Lung (tissue), 11 donors: ENCODE measurements at regions not wholly inside any gene's neighbourhood (a gene's known extent, or its start where the extent isn't known, plus 50 kb on each side); places are given as distances from the start of the nearest gene placed in this dataset.

Source experiments
- ATAC-seq: fragments of 200-7000 bp; cut with Tn5 transposase; one replicate; pipeline ENCODE4 v1.9.1; 2020; ENCODE audit warnings: moderate number of reproducible peaks; ENCODE audit not compliant: insufficient read depth, low FRiP score
- DNase-seq, 3 donors: peaks; one replicate each; pipeline ENCODE4 v3.0.0-alpha.2; 2013 to 2017
- H3K27ac ChIP-seq, 2 donors: one replicate each; pipeline ENCODE4 v1.5.1; 2013; ENCODE audit warnings: mild to moderate bottlenecking in 2 of 2, moderate library complexity in 2 of 2, control low read depth in 1 of 2, inconsistent platforms in 1 of 2, low read depth in 1 of 2, low read length in 1 of 2
- H3K27me3 ChIP-seq, 3 donors: one replicate each; pipeline ENCODE4 v1.5.1; 2013; ENCODE audit warnings: low read length in 2 of 3; ENCODE audit not compliant: control insufficient read depth in 3 of 3, insufficient read depth in 3 of 3
- H3K36me3 ChIP-seq, 4 donors: one replicate each; pipeline ENCODE4 v1.5.1; 2013; ENCODE audit warnings: low read length in 4 of 4, mild to moderate bottlenecking in 1 of 4, moderate library complexity in 1 of 4; ENCODE audit not compliant: control insufficient read depth in 4 of 4, insufficient read depth in 4 of 4
- H3K4me1 ChIP-seq, 5 donors: one replicate each; pipeline ENCODE4 v1.5.1; 2013; ENCODE audit warnings: low read length in 5 of 5, mild to moderate bottlenecking in 2 of 5, moderate library complexity in 1 of 5; ENCODE audit not compliant: control insufficient read depth in 5 of 5, insufficient read depth in 5 of 5
- H3K4me3 ChIP-seq: one replicate; pipeline ENCODE4 v1.5.1; 2013; ENCODE audit warnings: mild to moderate bottlenecking, control low read depth, moderate library complexity
- H3K9ac ChIP-seq, 2 donors: one replicate each; pipeline ENCODE4 v1.5.1; 2013; ENCODE audit warnings: low read length in 2 of 2, control low read depth in 1 of 2; ENCODE audit not compliant: insufficient read depth in 1 of 2
- H3K9me3 ChIP-seq, 4 donors: one replicate each; pipeline ENCODE4 v1.5.1; 2013; ENCODE audit warnings: low read length in 3 of 4, mild to moderate bottlenecking in 1 of 4, moderate library complexity in 1 of 4; ENCODE audit not compliant: control insufficient read depth in 4 of 4, insufficient read depth in 3 of 4
- WGBS, 2 donors: extraction: QIAGEN DNeasy Blood & Tissue Kit; methylation state at CpG; one replicate each; pipeline ENCODE4 v1.1.7; 2013; 5-methylcytosine and 5-hydroxymethylcytosine counted together
- TF ChIP-seq, protein P1 (sequence below): IDR thresholded peaks from 2 replicates; pipeline ENCODE4 v1.5.1; 2012; ENCODE audit warnings: mild to moderate bottlenecking; ENCODE audit errors: control extremely low read depth, extremely low read depth
- donor health status: control.
- donor health status: control.
- donor health status: Bipolar disorder and iron deficiency.
- donor health status: healthy.
- donor health status: DM: yes; HTN: yes; CAD: no.

DNA sequence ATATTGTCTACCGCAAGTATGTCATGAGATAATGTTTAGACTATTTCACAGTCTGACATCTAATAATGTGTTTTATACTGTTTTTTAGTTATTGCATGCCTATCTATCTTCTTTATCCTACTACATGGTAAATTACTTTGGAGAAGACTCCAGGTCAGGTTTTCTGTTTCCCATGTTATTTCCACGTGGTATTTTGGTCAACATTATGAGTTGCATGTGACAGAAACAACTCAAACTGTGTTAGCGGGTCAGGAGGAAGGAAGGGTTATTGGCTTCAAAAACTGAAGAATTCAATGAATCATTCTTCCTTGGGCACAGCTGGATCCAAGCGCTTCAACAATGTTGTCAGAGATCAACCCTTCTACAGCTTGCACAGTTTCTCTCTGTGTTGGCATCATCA is 252.1 kb upstream of the CCNG1 start:
- Histone ChIP-seq H3K9ac (no peak overlapping the region), H3K27ac (no peak overlapping the region), H3K4me3 (no peak overlapping the region), H3K4me1 (peaks cover 0 to 14% (median 0%) of the 10 kb centered on the region in 5 donors), H3K36me3 (no peaks in the 10 kb centered on the region), H3K27me3 (no peaks in the 10 kb centered on the region), H3K9me3 (peaks cover 0 to 3% (median 0%) of the 10 kb centered on the region in 4 donors)
- 85 to 91% methylated on average over 4 of the region's 4 CpGs for WGBS, 2 donors
- ATAC-seq (no peak), DNase-seq (no peak)
- TF ChIP-seq, protein P1, sequence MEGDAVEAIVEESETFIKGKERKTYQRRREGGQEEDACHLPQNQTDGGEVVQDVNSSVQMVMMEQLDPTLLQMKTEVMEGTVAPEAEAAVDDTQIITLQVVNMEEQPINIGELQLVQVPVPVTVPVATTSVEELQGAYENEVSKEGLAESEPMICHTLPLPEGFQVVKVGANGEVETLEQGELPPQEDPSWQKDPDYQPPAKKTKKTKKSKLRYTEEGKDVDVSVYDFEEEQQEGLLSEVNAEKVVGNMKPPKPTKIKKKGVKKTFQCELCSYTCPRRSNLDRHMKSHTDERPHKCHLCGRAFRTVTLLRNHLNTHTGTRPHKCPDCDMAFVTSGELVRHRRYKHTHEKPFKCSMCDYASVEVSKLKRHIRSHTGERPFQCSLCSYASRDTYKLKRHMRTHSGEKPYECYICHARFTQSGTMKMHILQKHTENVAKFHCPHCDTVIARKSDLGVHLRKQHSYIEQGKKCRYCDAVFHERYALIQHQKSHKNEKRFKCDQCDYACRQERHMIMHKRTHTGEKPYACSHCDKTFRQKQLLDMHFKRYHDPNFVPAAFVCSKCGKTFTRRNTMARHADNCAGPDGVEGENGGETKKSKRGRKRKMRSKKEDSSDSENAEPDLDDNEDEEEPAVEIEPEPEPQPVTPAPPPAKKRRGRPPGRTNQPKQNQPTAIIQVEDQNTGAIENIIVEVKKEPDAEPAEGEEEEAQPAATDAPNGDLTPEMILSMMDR = no peak

DNA sequence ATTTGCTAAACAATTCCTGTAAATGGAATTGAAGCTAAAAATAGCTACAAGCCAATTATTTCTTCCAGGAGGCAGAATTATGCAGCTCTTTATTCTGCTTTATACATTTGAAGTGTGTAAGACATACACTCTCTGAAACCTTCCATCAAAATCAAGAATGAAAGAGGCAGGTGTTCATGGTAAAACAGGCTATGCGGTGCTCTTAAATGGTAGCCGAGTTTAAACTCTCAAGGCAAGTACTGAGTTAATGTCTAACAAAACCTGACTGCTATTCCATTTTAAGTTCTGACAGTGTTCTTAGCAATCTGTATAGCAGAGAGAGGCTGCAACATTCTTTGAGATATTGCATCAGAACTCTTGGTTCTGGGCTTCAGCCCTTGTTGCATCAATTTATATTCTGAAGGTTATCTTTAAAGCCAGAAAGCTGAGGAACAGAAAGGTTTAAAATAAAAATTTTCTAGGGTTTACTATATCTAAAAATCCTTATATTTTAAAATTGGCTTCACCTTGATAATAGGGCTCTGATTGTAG is 248.3 kb upstream of the CCNG1 start:
- H3K4me1 ChIP-seq = peaks cover 0 to 21% (median 0%) of the 10 kb centered on the region in 5 donors
- 65 to 83% methylated on average over 2 of the region's 2 CpGs for WGBS, 2 donors
- no peak overlapping the region for H3K9ac ChIP-seq
- H3K9me3 ChIP-seq = peaks cover 0 to 3% (median 0%) of the 10 kb centered on the region in 4 donors
- H3K27ac ChIP-seq = no peak overlapping the region
- no peak overlapping the region for H3K4me3 ChIP-seq
- DNase-seq = peak in 2 of 3 donors; percentile 14 to 50
- ATAC-seq = no peak
- TF ChIP-seq, protein P1 = no peak
- H3K27me3 ChIP-seq = no peaks in the 10 kb centered on the region
- no peaks in the 10 kb centered on the region for H3K36me3 ChIP-seq

DNA sequence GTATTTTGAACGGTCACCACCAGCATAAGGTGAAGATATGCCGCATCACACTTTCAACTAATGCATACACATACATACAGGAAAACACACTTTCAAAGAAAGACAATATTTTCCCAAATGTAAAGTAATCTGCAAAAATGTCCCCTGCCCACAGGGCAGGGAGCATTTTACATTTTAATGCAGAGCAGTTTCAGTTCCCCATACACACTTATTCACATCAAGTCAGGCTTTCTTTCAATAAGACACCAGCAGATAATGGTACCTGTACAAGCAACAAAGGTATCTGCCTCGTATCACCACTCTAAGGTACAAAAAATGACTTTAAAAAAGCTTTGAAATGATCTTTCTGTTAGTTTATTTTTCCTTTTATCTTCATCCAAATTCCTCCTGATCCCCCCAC is 247.1 kb upstream of the CCNG1 start:
- peaks cover 0 to 21% (median 0%) of the 10 kb centered on the region in 5 donors for H3K4me1 ChIP-seq
- no peak for DNase-seq
- H3K9me3 ChIP-seq = peaks cover 0 to 3% (median 0%) of the 10 kb centered on the region in 4 donors
- H3K9ac ChIP-seq = no peak overlapping the region
- no peaks in the 10 kb centered on the region for H3K27me3 ChIP-seq
- no peaks in the 10 kb centered on the region for H3K36me3 ChIP-seq
- WGBS, 2 donors = 75 to 76% methylated on average over 3 of the region's 3 CpGs
- no peak for ATAC-seq
- TF ChIP-seq, protein P1 = no peak
- no peak overlapping the region for H3K4me3 ChIP-seq
- no peak overlapping the region for H3K27ac ChIP-seq

DNA sequence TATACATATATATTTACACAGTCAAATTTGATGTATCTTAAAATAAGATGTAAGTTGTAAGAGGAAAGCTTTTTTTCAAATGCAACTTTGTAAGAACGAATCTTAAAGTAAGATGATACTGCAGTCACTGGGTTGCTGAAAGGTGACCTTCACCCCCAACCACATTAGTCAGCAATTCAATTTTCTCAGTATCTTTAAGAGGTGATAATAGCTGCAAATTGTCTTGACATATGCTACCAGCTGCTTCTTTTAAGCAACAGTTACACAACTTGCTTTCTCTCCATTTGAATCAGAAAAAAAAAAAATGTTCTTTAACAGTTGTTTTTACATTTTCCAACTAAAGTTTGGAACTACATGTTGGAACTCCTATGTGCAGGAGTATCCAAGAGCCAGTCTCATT is 246.6 kb upstream of the CCNG1 start:
- Histone ChIP-seq H3K36me3 (no peaks in the 10 kb centered on the region), H3K9me3 (peaks cover 0 to 3% (median 0%) of the 10 kb centered on the region in 4 donors), H3K27ac (no peak overlapping the region), H3K27me3 (no peaks in the 10 kb centered on the region), H3K4me1 (peaks cover 0 to 21% (median 0%) of the 10 kb centered on the region in 5 donors), H3K4me3 (no peak overlapping the region), H3K9ac (no peak overlapping the region)
- ATAC-seq (no peak), DNase-seq (peak in 2 of 3 donors; percentile 82 to 93)
- TF ChIP-seq, protein P1 = no peak
- 47 to 56% methylated on average over 1 of the region's 1 CpG for WGBS, 2 donors
